H1 (cell line): ENCODE measurements at regions not wholly inside any gene's neighbourhood (a gene's known extent, or its start where the extent isn't known, plus 50 kb on each side); places are given as distances from the start of the nearest gene placed in this dataset.

Experiments used
- CTCF ChIA-PET: fragments of 300-600 bp; sonication (Branson Sonifier 250); formaldehyde crosslinking; loops from one replicate; lab custom pipeline; 2021; ENCODE audit not compliant: partially characterized antibody; lab: Charles Lee
- POLR2A ChIA-PET: fragments of 300-600 bp; sonication (Branson Sonifier 250); formaldehyde crosslinking; loops from one replicate; lab custom pipeline; 2021; ENCODE audit warnings: inconsistent platforms; ENCODE audit not compliant: partially characterized antibody; lab: Charles Lee
- DNase-seq, 2 experiments: peaks; one replicate each; pipeline versions ENCODE4 v3.0.0 to v3.0.0-alpha.2; 2010 to 2022; ENCODE audit warnings: low spot score in 2 of 2, low read depth in 1 of 2, mixed read lengths in 1 of 2
- FAIRE-seq: peaks from 2 replicates; lab custom pipeline; 2011; peaks lifted over from hg19 to GRCh38; lab: Jason Lieb, UNC
- H2AFZ ChIP-seq: 2 replicates; pipeline ENCODE4 v1.8.1; 2012; ENCODE audit warnings: low read length, inconsistent platforms
- H2AK5ac ChIP-seq: 2 replicates; pipeline ENCODE4 v1.6.1; 2013; ENCODE audit warnings: low read depth, low read length
- H2BK120ac ChIP-seq: replicated peaks from 2 replicates; pipeline ENCODE3; 2013; ENCODE audit warnings: low read depth, low read length, inconsistent platforms
- H2BK12ac ChIP-seq: 2 replicates; pipeline ENCODE4 v1.6.1; 2013; ENCODE audit warnings: low read depth, low read length
- H2BK15ac ChIP-seq: 2 replicates; pipeline ENCODE4 v1.6.1; 2013; ENCODE audit warnings: low read length
- H2BK20ac ChIP-seq: 2 replicates; pipeline ENCODE4 v1.6.1; 2013; ENCODE audit warnings: low read length
- H2BK5ac ChIP-seq: 2 replicates; pipeline ENCODE4 v1.6.1; 2013; ENCODE audit warnings: low read depth, low read length
- H3K14ac ChIP-seq: 2 replicates; pipeline ENCODE4 v1.6.1; 2013; ENCODE audit warnings: inconsistent platforms; ENCODE audit not compliant: insufficient read length
- H3K18ac ChIP-seq: 2 replicates; pipeline ENCODE4 v1.6.1; 2013; ENCODE audit warnings: low read length; ENCODE audit errors: extremely low read depth
- H3K23ac ChIP-seq: 2 replicates; pipeline ENCODE4 v1.6.1; 2013; ENCODE audit warnings: inconsistent platforms; ENCODE audit not compliant: insufficient read length
- H3K23me2 ChIP-seq: 2 replicates; pipeline ENCODE4 v1.6.1; 2013; ENCODE audit warnings: low read depth, low read length
- H3K27ac ChIP-seq: 2 replicates; pipeline ENCODE4 v1.6.1; 2011; ENCODE audit warnings: low read depth, low read length, inconsistent platforms
- H3K27me3 ChIP-seq, 4 experiments: replicated peaks in 1 of 4; 1 replicate in 1 of 4; 2 replicates in 3 of 4; pipeline versions ENCODE4 v1.6.1 to v1.8.1; 2011 to 2013; ENCODE audit warnings: low read length in 3 of 4, mild to moderate bottlenecking in 3 of 4, inconsistent platforms in 2 of 4, mixed read lengths in 2 of 4, moderate library complexity in 1 of 4; ENCODE audit not compliant: control insufficient read depth in 3 of 4, insufficient read depth in 3 of 4; ENCODE audit errors: extremely low read depth in 1 of 4
- H3K36me3 ChIP-seq, 4 experiments: 2 replicates each; pipeline versions ENCODE4 v1.6.1 to v1.8.1; 2011 to 2013; ENCODE audit warnings: mild to moderate bottlenecking in 4 of 4, low read length in 3 of 4, moderate library complexity in 2 of 4, control low read depth in 1 of 4, inconsistent platforms in 1 of 4; ENCODE audit not compliant: insufficient read depth in 4 of 4, control insufficient read depth in 2 of 4
- H3K4ac ChIP-seq: replicated peaks from 2 replicates; pipeline ENCODE3; 2013; ENCODE audit warnings: low read length, low read depth, mixed read lengths, inconsistent platforms; ENCODE audit not compliant: insufficient read length
- H3K4me1 ChIP-seq, 4 experiments: replicated peaks in 1 of 4; 1 replicate in 1 of 4; 2 replicates in 3 of 4; pipeline versions ENCODE4 v1.6.1 to v1.8.1; 2011 to 2013; ENCODE audit warnings: low read length in 3 of 4, inconsistent platforms in 2 of 4, mixed read lengths in 1 of 4; ENCODE audit not compliant: insufficient read depth in 4 of 4, control insufficient read depth in 3 of 4
- H3K4me2 ChIP-seq, 2 experiments: 2 replicates each; pipeline versions ENCODE4 v1.6.1 to v1.8.1; 2011 to 2013; ENCODE audit warnings: low read depth in 2 of 2, low read length in 2 of 2, control low read depth in 1 of 2, inconsistent platforms in 1 of 2, mild to moderate bottlenecking in 1 of 2; ENCODE audit not compliant: insufficient read depth in 1 of 2
- H3K4me3 ChIP-seq, 4 experiments: fragments of 200-600, 300-600 bp in 1 of 4; sonication (generic), shearing (Covaris generic), sonication (Bioruptor Twin) in 1 of 4; 2 replicates each; pipeline versions ENCODE4 v1.5.1 to v1.8.1; 2011 to 2016; ENCODE audit warnings: low read length in 4 of 4, low read depth in 3 of 4, control low read depth in 2 of 4, inconsistent platforms in 2 of 4, mild to moderate bottlenecking in 2 of 4, mixed read lengths in 1 of 4, moderate library complexity in 1 of 4; ENCODE audit not compliant: insufficient read depth in 2 of 4; ENCODE audit errors: extremely low read depth in 1 of 4
- H3K56ac ChIP-seq: replicated peaks from 2 replicates; pipeline ENCODE3; 2013; ENCODE audit warnings: low read depth, mild to moderate bottlenecking, mixed read lengths, low read length, inconsistent platforms; ENCODE audit not compliant: insufficient read length
- H3K79me1 ChIP-seq: 2 replicates; pipeline ENCODE4 v1.6.1; 2013; ENCODE audit warnings: low read depth, low read length, control low read depth
- H3K79me2 ChIP-seq, 2 experiments: 2 replicates each; pipeline versions ENCODE4 v1.6.1 to v1.8.1; 2012 to 2013; ENCODE audit warnings: low read length in 2 of 2, mild to moderate bottlenecking in 2 of 2, inconsistent platforms in 1 of 2; ENCODE audit not compliant: insufficient read depth in 2 of 2, control insufficient read depth in 1 of 2
- H3K9ac ChIP-seq, 4 experiments: replicated peaks in 1 of 4; 1 replicate in 1 of 4; 2 replicates in 3 of 4; pipeline versions ENCODE4 v1.6.1 to v1.8.1; 2011 to 2013; ENCODE audit warnings: low read depth in 3 of 4, low read length in 3 of 4, control low read depth in 2 of 4, mild to moderate bottlenecking in 2 of 4, moderate library complexity in 2 of 4, inconsistent platforms in 1 of 4; ENCODE audit errors: extremely low read depth in 1 of 4
- H3K9me3 ChIP-seq, 2 experiments: 2 replicates each; pipeline versions ENCODE4 v1.6.1 to v1.8.1; 2012 to 2013; ENCODE audit warnings: mild to moderate bottlenecking in 2 of 2, moderate library complexity in 2 of 2, control low read depth in 1 of 2, inconsistent platforms in 1 of 2, low read depth in 1 of 2, low read length in 1 of 2, mixed read lengths in 1 of 2; ENCODE audit not compliant: insufficient read depth in 2 of 2
- H4K20me1 ChIP-seq, 2 experiments: replicated peaks in 1 of 2; 2 replicates each; pipeline versions ENCODE3 to v1.8.1; 2011 to 2013; ENCODE audit warnings: inconsistent platforms in 2 of 2, low read length in 2 of 2, mild to moderate bottlenecking in 1 of 2; ENCODE audit not compliant: insufficient read depth in 2 of 2, control insufficient read depth in 1 of 2
- H4K5ac ChIP-seq: 2 replicates; pipeline ENCODE4 v1.6.1; 2013; ENCODE audit warnings: low read length, low read depth, mixed read lengths, inconsistent platforms; ENCODE audit not compliant: insufficient read length
- H4K8ac ChIP-seq: 2 replicates; pipeline ENCODE4 v1.8.0; 2013; ENCODE audit warnings: mild to moderate bottlenecking, moderate library complexity, low read length, inconsistent platforms; ENCODE audit not compliant: insufficient read depth; ENCODE audit errors: extremely low read depth
- H4K91ac ChIP-seq: replicated peaks from 2 replicates; pipeline ENCODE3; 2013; ENCODE audit warnings: low read length, mixed read lengths, inconsistent platforms; ENCODE audit not compliant: insufficient read length
- CTCF ChIP-seq, 3 experiments: IDR thresholded peaks; 1 replicate in 2 of 3; 2 replicates in 1 of 3; pipeline versions ENCODE4 v1.5.1 to v1.6.1; 2011; ENCODE audit warnings: low read length in 3 of 3, mild to moderate bottlenecking in 3 of 3, inconsistent platforms in 2 of 3, low read depth in 1 of 3, moderate library complexity in 1 of 3; ENCODE audit not compliant: insufficient read depth in 1 of 3; ENCODE audit errors: control extremely low read depth in 1 of 3
- GTF2F1 ChIP-seq: IDR thresholded peaks from 2 replicates; pipeline ENCODE4 v1.6.1; 2012; ENCODE audit warnings: low read depth, low read length, improper control_type of control experiment, borderline replicate concordance
- TAF1 ChIP-seq: IDR thresholded peaks from 2 replicates; pipeline ENCODE4 v1.6.1; 2011; ENCODE audit warnings: mild to moderate bottlenecking, low read depth, low read length
- TBP ChIP-seq: IDR thresholded peaks from 2 replicates; pipeline ENCODE4 v1.6.1; 2011; ENCODE audit warnings: low read depth, low read length, improper control_type of control experiment
- YY1 ChIP-seq: IDR thresholded peaks from 2 replicates; pipeline ENCODE4 v1.6.1; 2011; ENCODE audit warnings: low read depth, mild to moderate bottlenecking, low read length
- WGBS, 2 experiments: shearing (Covaris generic) in 1 of 2; methylation state at CpG; one replicate each; pipeline versions ENCODE4 v1.1.6 to v1.1.7; 2013 to 2015; ENCODE audit warnings: low lambda C conversion rate in 2 of 2, mixed read lengths in 2 of 2, inconsistent platforms in 1 of 2, low coverage in 1 of 2, missing lambda C conversion rate in 1 of 2; ENCODE audit not compliant: insufficient replicate concordance in 2 of 2, insufficient coverage in 1 of 2, insufficient read length in 1 of 2; ENCODE audit errors: extremely low coverage in 1 of 2, missing lambda C conversion rate in 1 of 2; 5-methylcytosine and 5-hydroxymethylcytosine counted together

DNA sequence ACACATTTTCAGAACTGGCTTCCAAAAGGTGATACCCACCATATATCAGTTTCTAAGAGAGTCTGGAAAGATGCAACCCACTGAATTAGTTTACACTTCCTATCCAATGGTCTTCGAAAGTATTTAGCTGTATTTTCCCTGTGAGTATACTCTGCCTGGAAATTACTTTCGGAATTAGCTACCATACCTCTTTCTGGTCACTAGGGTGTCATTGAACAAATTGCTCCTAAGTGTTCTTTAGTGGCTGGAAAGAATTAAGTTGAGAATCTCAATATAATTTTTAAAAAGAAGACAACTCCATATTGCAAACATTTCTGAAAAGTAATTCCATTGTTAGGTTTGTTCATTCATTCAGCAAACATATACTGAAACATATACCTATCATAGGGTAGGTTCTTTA lies 283.1 kb upstream of the SSTR1 start:
- Histone ChIP-seq H2BK5ac (no peak overlapping the region), H2BK120ac (no peak overlapping the region), H3K14ac (no peak overlapping the region), H3K23ac (no peak overlapping the region), H4K20me1 (no peaks in the 10 kb centered on the region), H3K4ac (no peak overlapping the region), H3K79me2 (no peaks in the 10 kb centered on the region), H2AFZ (no peak overlapping the region), H3K23me2 (peaks cover 3% of the 10 kb centered on the region; the same call in 1 of the 2 replicates), H4K91ac (no peak overlapping the region), H3K79me1 (no peaks in the 10 kb centered on the region), H3K4me1 (no peaks in the 10 kb centered on the region), H3K4me2 (no peak overlapping the region), H3K27ac (no peak overlapping the region), H2BK15ac (no peak overlapping the region), H2BK20ac (no peak overlapping the region), H3K27me3 (no peaks in the 10 kb centered on the region), H4K8ac (no peak overlapping the region), H3K18ac (no peak overlapping the region), H2BK12ac (no peak overlapping the region), H3K36me3 (no peaks in the 10 kb centered on the region), H3K9me3 (no peaks in the 10 kb centered on the region), H3K9ac (no peak overlapping the region), H2AK5ac (no peak overlapping the region), H3K4me3 (no peak overlapping the region), H4K5ac (no peak overlapping the region), H3K56ac (no peak overlapping the region)
- DNase-seq (no peak), FAIRE-seq (no peak)
- no peak for TF ChIP-seq TBP
- TF ChIP-seq CTCF (IDR thresholded peaks at IDR 0.05; ENCODE audit: control extremely low read depth in 1 of 3, insufficient read depth in 1 of 3, low read depth in 1 of 3, low read length in 3 of 3), result peak in 1 of 3 experiments; percentile 26; a peak in 2 of 4 replicates
- no peak for TF ChIP-seq TAF1
- no peak for TF ChIP-seq GTF2F1
- TF ChIP-seq YY1, result no peak
- 89% methylated on average over 2 of the region's 2 CpGs; no CpG with 5 or more reads in 1 of the 2 experiments for WGBS, 2 experiments
- POLR2A ChIA-PET, result interaction anchor here (0.7 to 1.1 kb wide), 3 partner anchors 274 to 281 kb away, joined by 3 to 4 read pairs (median 3); no protein-coding TSS in a partner anchor
- CTCF ChIA-PET, result interaction anchor here (0.7 to 2.1 kb wide), 9 partner anchors 13 to 666 kb away, joined by 3 to 11 read pairs (median 3); no protein-coding TSS in a partner anchor
